ENCODE measurements at regions not wholly inside any gene's neighbourhood (a gene's known extent, or its start where the extent isn't known, plus 50 kb on each side); places are given as distances from the start of the nearest gene placed in this dataset.
"Not testable (repeated sequence)": the region's sequence is repeated elsewhere in the genome, so short reads cannot be mapped to it uniquely, and the experiment has no call there.

- no peak for DNase-seq
These were observed 107.9 kb upstream of the RAB4A start for GRCh38 chr1:229162825-229163515.

GRCh38 chr1:229164348-229164747, 106.6 kb upstream of the RAB4A start:
- no peak for DNase-seq

- no peak for DNase-seq
These were observed 105.8 kb upstream of the RAB4A start for GRCh38 chr1:229164836-229165735.

GRCh38 chr1:229167318-229167717, 103.6 kb upstream of the RAB4A start:
- no peak for DNase-seq

- DNase-seq = no peak
These were observed 101.5 kb upstream of the RAB4A start for GRCh38 chr1:229169399-229169798.

GRCh38 chr1:229170274-229170673, 100.6 kb upstream of the RAB4A start:
- DNase-seq = no peak

- no peak for DNase-seq
These were observed 100.0 kb upstream of the RAB4A start for GRCh38 chr1:229170778-229171505.

GRCh38 chr1:229171934-229172333, 99.0 kb upstream of the RAB4A start:
- DNase-seq = no peak

- not testable (repeated sequence) for DNase-seq
These were observed 97.1 kb upstream of the RAB4A start for GRCh38 chr1:229173491-229174476.

- DNase-seq = not testable (repeated sequence)
These were observed 95.6 kb upstream of the RAB4A start for GRCh38 chr1:229175297-229175696.

GRCh38 chr1:229176457-229176856, 94.5 kb upstream of the RAB4A start:
- DNase-seq = not testable (repeated sequence)

GRCh38 chr1:229180161-229180560, 90.8 kb upstream of the RAB4A start:
- no peak for DNase-seq

- no peak for DNase-seq
These were observed 89.5 kb upstream of the RAB4A start for GRCh38 chr1:229181419-229181818.

- DNase-seq = no peak
These were observed 87.3 kb upstream of the RAB4A start for GRCh38 chr1:229183588-229183987.

GRCh38 chr1:229184066-229184465, 86.8 kb upstream of the RAB4A start:
- DNase-seq = peak; percentile 77

- DNase-seq = no peak
These were observed 84.9 kb upstream of the RAB4A start for GRCh38 chr1:229185963-229186362.

GRCh38 chr1:229186373-229187056, 84.4 kb upstream of the RAB4A start:
- DNase-seq = no peak

GRCh38 chr1:229190057-229190575, 80.8 kb upstream of the RAB4A start:
- no peak for DNase-seq

- DNase-seq = no peak
These were observed 79.7 kb upstream of the RAB4A start for GRCh38 chr1:229191066-229191674.

GRCh38 chr1:229192031-229192430, 78.9 kb upstream of the RAB4A start:
- DNase-seq = no peak

- DNase-seq = no peak
These were observed 78.1 kb upstream of the RAB4A start for GRCh38 chr1:229192853-229193252.

All from islet precursor cell (in vitro differentiated cells).